ENCODE measurements at regions not wholly inside any gene's neighbourhood (a gene's known extent, or its start where the extent isn't known, plus 50 kb on each side); places are given as distances from the start of the nearest gene placed in this dataset.
"Not testable (repeated sequence)": the region's sequence is repeated elsewhere in the genome, so short reads cannot be mapped to it uniquely, and the experiment has no call there.

GRCh38 chr1:91605566-91605965 lies 104.9 kb downstream of the CDC7 start:
- no peak for DNase-seq (ENCODE audit: low read depth in 2 of 2)

GRCh38 chr1:91606546-91607078 lies 106.0 kb downstream of the CDC7 start:
- no peak for DNase-seq (ENCODE audit: low read depth in 2 of 2)

GRCh38 chr1:91607686-91608085 lies 107.0 kb downstream of the CDC7 start:
- DNase-seq (ENCODE audit: low read depth in 2 of 2), result not testable (repeated sequence)

GRCh38 chr1:91608876-91609275 lies 108.2 kb downstream of the CDC7 start:
- peak; percentile 67 to 70 for DNase-seq (ENCODE audit: low read depth in 2 of 2)

- DNase-seq (ENCODE audit: low read depth in 2 of 2), result peak; percentile 20 to 36
Measured at GRCh38 chr1:91609551-91609950, 108.9 kb downstream of the CDC7 start.

- no peak for DNase-seq (ENCODE audit: low read depth in 2 of 2)
Measured at GRCh38 chr1:91610102-91610501, 109.5 kb downstream of the CDC7 start.

GRCh38 chr1:91610789-91611188 lies 110.1 kb downstream of the CDC7 start:
- DNase-seq (ENCODE audit: low read depth in 2 of 2), result no peak

- DNase-seq (ENCODE audit: low read depth in 2 of 2), result no peak
Measured at GRCh38 chr1:91611483-91611917, 110.8 kb downstream of the CDC7 start.

- no peak for DNase-seq (ENCODE audit: low read depth in 2 of 2)
Measured at GRCh38 chr1:91613595-91613994, 112.9 kb downstream of the CDC7 start.

GRCh38 chr1:91616712-91617111 lies 116.1 kb downstream of the CDC7 start:
- DNase-seq (ENCODE audit: low read depth in 2 of 2), result no peak

GRCh38 chr1:91617285-91617765 lies 116.7 kb downstream of the CDC7 start:
- no peak for DNase-seq (ENCODE audit: low read depth in 2 of 2)

GRCh38 chr1:91619881-91620280 lies 119.2 kb downstream of the CDC7 start:
- DNase-seq (ENCODE audit: low read depth in 2 of 2), result no peak

- DNase-seq (ENCODE audit: low read depth in 2 of 2), result no peak
Measured at GRCh38 chr1:91621360-91621759, 120.7 kb downstream of the CDC7 start.

GRCh38 chr1:91621907-91622306 lies 121.3 kb downstream of the CDC7 start:
- DNase-seq (ENCODE audit: low read depth in 2 of 2), result no peak

GRCh38 chr1:91622616-91623015 lies 122.0 kb downstream of the CDC7 start:
- DNase-seq (ENCODE audit: low read depth in 2 of 2), result no peak

GRCh38 chr1:91623020-91623419 lies 122.4 kb downstream of the CDC7 start:
- no peak for DNase-seq (ENCODE audit: low read depth in 2 of 2)

GRCh38 chr1:91624331-91624730 lies 123.7 kb downstream of the CDC7 start:
- DNase-seq (ENCODE audit: low read depth in 2 of 2), result no peak
